HL-60 (cell line): ENCODE measurements at regions not wholly inside any gene's neighbourhood (a gene's known extent, or its start where the extent isn't known, plus 50 kb on each side); places are given as distances from the start of the nearest gene placed in this dataset.

Experiments
- DNase-seq, 2 experiments: peaks; one replicate each; pipeline ENCODE4 v3.0.0-alpha.2; 2010 to 2020; ENCODE audit warnings: low read depth in 1 of 2, low spot score in 1 of 2
- H3K27ac ChIP-seq: fragments of 250-450 bp; sonication (Bioruptor Pico); replicated peaks from 2 replicates; pipeline ENCODE4 v1.5.1; 2020; ENCODE audit warnings: mild to moderate bottlenecking, moderate library complexity
- H3K27me3 ChIP-seq: fragments of 250-450 bp; sonication (Bioruptor Pico); 2 replicates; pipeline ENCODE4 v1.5.1; 2021; ENCODE audit warnings: mild to moderate bottlenecking, moderate library complexity; ENCODE audit not compliant: insufficient read depth, poor library complexity, severe bottlenecking
- H3K4me3 ChIP-seq: replicated peaks from 2 replicates; pipeline ENCODE4 v1.5.1; 2011; ENCODE audit warnings: mild to moderate bottlenecking, control low read depth, low read length; ENCODE audit not compliant: insufficient read depth
- GABPA ChIP-seq: IDR thresholded peaks from 2 replicates; pipeline ENCODE4 v1.6.1; 2012; ENCODE audit warnings: low read depth
- POLR2AphosphoS5 ChIP-seq: IDR thresholded peaks from 2 replicates; pipeline ENCODE4 v1.6.1; 2012; ENCODE audit warnings: low read depth
- SPI1 ChIP-seq: IDR thresholded peaks from 2 replicates; pipeline ENCODE4 v1.6.1; 2012; ENCODE audit warnings: low read depth, mild to moderate bottlenecking, borderline replicate concordance
- TF ChIP-seq, protein P1 (sequence below): IDR thresholded peaks from one replicate; pipeline ENCODE4 v1.5.1; 2011; ENCODE audit warnings: low read length, control low read depth, inconsistent platforms; ENCODE audit not compliant: insufficient read depth
- TF ChIP-seq, protein P2 (sequence below): IDR thresholded peaks from 2 replicates; pipeline ENCODE4 v1.6.1; 2012; ENCODE audit warnings: low read depth; ENCODE audit not compliant: insufficient replicate concordance

DNA sequence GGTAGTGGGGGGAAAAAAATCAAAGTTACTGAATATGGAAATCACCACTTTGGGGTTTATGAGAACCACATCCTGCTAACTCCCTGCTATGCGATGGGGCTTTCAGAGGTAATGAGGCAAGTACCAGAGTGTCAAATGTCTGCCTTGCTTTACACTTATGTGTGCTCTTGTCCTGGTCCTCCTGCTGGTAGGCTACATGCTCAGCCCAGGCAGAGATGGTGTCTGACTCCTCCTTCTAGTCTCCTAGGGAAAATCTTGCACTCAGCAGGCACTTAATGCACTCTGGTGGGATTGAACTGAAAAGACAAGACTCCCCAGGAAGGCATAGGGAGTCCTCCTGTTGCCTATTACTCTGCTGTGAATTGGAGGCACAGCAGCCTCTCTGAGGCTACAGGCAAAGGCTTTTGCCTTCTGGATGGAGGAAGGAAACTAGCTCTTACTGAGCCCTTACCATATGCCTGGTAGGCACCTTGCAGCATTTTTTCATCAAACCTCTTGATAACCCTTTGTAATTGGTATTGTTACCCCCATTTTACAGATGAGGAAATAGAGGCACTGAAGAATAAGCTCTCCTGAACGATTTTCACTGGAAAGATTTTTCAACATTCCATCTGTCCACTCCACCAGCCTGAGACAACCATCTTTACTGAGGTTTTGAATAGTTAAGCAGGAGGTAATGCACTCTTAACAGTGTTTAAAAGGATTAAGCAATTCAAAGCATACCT is 132.1 kb upstream of the PAX6 start:
- TF ChIP-seq SPI1 (no peak), POLR2AphosphoS5 (no peak), GABPA (no peak)
- TF ChIP-seq, protein P1, sequence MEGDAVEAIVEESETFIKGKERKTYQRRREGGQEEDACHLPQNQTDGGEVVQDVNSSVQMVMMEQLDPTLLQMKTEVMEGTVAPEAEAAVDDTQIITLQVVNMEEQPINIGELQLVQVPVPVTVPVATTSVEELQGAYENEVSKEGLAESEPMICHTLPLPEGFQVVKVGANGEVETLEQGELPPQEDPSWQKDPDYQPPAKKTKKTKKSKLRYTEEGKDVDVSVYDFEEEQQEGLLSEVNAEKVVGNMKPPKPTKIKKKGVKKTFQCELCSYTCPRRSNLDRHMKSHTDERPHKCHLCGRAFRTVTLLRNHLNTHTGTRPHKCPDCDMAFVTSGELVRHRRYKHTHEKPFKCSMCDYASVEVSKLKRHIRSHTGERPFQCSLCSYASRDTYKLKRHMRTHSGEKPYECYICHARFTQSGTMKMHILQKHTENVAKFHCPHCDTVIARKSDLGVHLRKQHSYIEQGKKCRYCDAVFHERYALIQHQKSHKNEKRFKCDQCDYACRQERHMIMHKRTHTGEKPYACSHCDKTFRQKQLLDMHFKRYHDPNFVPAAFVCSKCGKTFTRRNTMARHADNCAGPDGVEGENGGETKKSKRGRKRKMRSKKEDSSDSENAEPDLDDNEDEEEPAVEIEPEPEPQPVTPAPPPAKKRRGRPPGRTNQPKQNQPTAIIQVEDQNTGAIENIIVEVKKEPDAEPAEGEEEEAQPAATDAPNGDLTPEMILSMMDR = no peak
- peaks cover 3% of the 10 kb centered on the region for H3K27me3 ChIP-seq
- no peak for DNase-seq
- H3K4me3 ChIP-seq = no peak overlapping the region
- no peak overlapping the region for H3K27ac ChIP-seq

DNA sequence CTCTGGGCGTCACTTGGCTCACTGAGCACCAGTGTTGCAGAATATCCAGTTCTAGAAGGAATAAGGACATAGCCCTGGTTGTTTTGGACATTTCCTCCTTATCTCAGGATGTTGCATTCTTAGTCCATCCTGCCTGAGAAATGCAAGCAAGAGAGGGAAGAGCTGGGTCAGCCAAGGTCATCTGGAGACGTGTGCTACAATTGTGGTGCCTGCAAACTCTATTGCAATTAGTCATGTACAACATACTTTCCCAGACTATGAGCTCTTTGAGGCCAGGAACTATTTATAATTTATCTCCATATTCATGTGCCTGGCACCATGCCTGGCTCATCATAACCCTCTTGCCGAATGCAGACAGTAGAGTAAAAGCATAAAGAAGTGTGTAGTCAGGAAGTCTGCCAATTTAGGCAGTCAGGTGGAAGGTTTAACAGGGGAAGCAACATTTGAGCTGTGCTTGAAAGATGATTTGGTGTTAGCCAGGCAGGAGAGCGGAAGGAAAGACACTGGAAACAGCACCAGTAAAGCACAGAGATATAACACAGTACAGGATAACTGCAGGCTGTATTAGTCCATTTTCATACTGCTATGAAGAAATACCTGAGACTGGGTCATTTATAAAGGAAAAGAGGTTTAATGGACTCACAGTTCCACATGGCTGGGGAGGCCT is 129.4 kb upstream of the PAX6 start:
- no peaks in the 10 kb centered on the region for H3K27me3 ChIP-seq
- no peak overlapping the region for H3K4me3 ChIP-seq
- no peak for DNase-seq
- H3K27ac ChIP-seq = no peak overlapping the region
- TF ChIP-seq POLR2AphosphoS5 (no peak), GABPA (no peak), SPI1 (no peak)
- TF ChIP-seq, protein P1 = no peak
- TF ChIP-seq, protein P2, sequence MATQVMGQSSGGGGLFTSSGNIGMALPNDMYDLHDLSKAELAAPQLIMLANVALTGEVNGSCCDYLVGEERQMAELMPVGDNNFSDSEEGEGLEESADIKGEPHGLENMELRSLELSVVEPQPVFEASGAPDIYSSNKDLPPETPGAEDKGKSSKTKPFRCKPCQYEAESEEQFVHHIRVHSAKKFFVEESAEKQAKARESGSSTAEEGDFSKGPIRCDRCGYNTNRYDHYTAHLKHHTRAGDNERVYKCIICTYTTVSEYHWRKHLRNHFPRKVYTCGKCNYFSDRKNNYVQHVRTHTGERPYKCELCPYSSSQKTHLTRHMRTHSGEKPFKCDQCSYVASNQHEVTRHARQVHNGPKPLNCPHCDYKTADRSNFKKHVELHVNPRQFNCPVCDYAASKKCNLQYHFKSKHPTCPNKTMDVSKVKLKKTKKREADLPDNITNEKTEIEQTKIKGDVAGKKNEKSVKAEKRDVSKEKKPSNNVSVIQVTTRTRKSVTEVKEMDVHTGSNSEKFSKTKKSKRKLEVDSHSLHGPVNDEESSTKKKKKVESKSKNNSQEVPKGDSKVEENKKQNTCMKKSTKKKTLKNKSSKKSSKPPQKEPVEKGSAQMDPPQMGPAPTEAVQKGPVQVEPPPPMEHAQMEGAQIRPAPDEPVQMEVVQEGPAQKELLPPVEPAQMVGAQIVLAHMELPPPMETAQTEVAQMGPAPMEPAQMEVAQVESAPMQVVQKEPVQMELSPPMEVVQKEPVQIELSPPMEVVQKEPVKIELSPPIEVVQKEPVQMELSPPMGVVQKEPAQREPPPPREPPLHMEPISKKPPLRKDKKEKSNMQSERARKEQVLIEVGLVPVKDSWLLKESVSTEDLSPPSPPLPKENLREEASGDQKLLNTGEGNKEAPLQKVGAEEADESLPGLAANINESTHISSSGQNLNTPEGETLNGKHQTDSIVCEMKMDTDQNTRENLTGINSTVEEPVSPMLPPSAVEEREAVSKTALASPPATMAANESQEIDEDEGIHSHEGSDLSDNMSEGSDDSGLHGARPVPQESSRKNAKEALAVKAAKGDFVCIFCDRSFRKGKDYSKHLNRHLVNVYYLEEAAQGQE = no peak

DNA sequence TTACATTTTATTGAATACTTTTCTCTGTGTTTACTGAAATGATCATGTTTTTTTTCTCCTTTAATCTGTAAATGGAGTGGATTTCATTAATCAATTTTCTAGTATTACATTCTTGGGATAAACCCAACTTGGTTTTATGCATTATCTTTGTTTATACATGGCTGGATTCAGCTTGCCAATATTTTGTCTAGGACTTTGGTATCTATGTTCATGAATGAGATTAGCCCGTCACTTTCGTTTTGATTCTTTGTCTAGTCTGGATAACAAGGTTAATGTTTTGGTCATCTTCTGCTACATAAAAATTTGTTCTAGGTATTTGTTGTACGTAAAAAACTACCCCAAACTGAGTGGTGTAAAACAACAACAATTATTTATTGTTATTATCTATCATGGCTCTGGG is 127.9 kb upstream of the PAX6 start:
- H3K27ac ChIP-seq = no peak overlapping the region
- no peak for TF ChIP-seq GABPA
- TF ChIP-seq, protein P1 = no peak
- TF ChIP-seq SPI1 = no peak
- TF ChIP-seq, protein P2 = no peak
- no peak for TF ChIP-seq POLR2AphosphoS5
- H3K27me3 ChIP-seq = no peaks in the 10 kb centered on the region
- DNase-seq = no peak
- H3K4me3 ChIP-seq = no peak overlapping the region
